ENCODE measurements at regions not wholly inside any gene's neighbourhood (a gene's known extent, or its start where the extent isn't known, plus 50 kb on each side); places are given as distances from the start of the nearest gene placed in this dataset.
"Not testable (repeated sequence)": the region's sequence is repeated elsewhere in the genome, so short reads cannot be mapped to it uniquely, and the experiment has no call there.

GRCh38 chr4:53939892-53940291, 124.5 kb downstream of the CHIC2 start:
- not testable (repeated sequence) for TF ChIP-seq ZSCAN30 (tag by site-specific recombination; IDR thresholded peaks at IDR 0.05); PBX3 (CRISPR knock-in tag; IDR thresholded peaks at IDR 0.05)
